HL-60/S4 treated with retinoic acid at 250 ng/mL for 4 days and 3 days (cell line): ENCODE measurements at regions not wholly inside any gene's neighbourhood (a gene's known extent, or its start where the extent isn't known, plus 50 kb on each side); places are given as distances from the start of the nearest gene placed in this dataset.
"Not testable (repeated sequence)": the region's sequence is repeated elsewhere in the genome, so short reads cannot be mapped to it uniquely, and the experiment has no call there.

Experiments used
- in situ Hi-C: fragments of 300-500 bp; cut with MboI; formaldehyde crosslinking; loops from 2 replicates; pipeline ENCODE4 v1.7.0; 2022; ENCODE audit warnings: low sequenced_read_pairs

GRCh38 chr14:97804056-97804455, 1006.9 kb downstream of the VRK1 start:
- in situ Hi-C loops = no loop called here

GRCh38 chr14:97806891-97807290, 1009.7 kb downstream of the VRK1 start:
- in situ Hi-C loops = no loop called here

GRCh38 chr14:97808541-97808940, 1011.4 kb downstream of the VRK1 start:
- in situ Hi-C loops = not testable (repeated sequence)

- in situ Hi-C loops = no loop called here
These were observed 1016.4 kb downstream of the VRK1 start for GRCh38 chr14:97813556-97813955.

- in situ Hi-C loops = no loop called here
These were observed 1023.6 kb downstream of the VRK1 start for GRCh38 chr14:97820781-97821180.

- in situ Hi-C loops = no loop called here
These were observed 1027.0 kb downstream of the VRK1 start for GRCh38 chr14:97824218-97824617.

- in situ Hi-C loops = no loop called here
These were observed 1030.6 kb downstream of the VRK1 start for GRCh38 chr14:97827746-97828145.

- in situ Hi-C loops = no loop called here
These were observed 1035.6 kb downstream of the VRK1 start for GRCh38 chr14:97832776-97833175.

GRCh38 chr14:97838986-97839385, 1041.8 kb downstream of the VRK1 start:
- in situ Hi-C loops = no loop called here

- in situ Hi-C loops = no loop called here
These were observed 1043.0 kb downstream of the VRK1 start for GRCh38 chr14:97840159-97840558.

GRCh38 chr14:97841762-97842161, 1044.6 kb downstream of the VRK1 start:
- in situ Hi-C loops = no loop called here

- in situ Hi-C loops = no loop called here
These were observed 1045.9 kb downstream of the VRK1 start for GRCh38 chr14:97843066-97843465.

GRCh38 chr14:97844042-97844441, 1046.9 kb downstream of the VRK1 start:
- in situ Hi-C loops = no loop called here

GRCh38 chr14:97846156-97846555, 1049.0 kb downstream of the VRK1 start:
- in situ Hi-C loops = no loop called here

- in situ Hi-C loops = no loop called here
These were observed 1051.3 kb downstream of the VRK1 start for GRCh38 chr14:97848317-97848980.

- in situ Hi-C loops = no loop called here
These were observed 1053.3 kb downstream of the VRK1 start for GRCh38 chr14:97850466-97850865.

GRCh38 chr14:97850886-97851285, 1053.7 kb downstream of the VRK1 start:
- in situ Hi-C loops = no loop called here

- in situ Hi-C loops = no loop called here
These were observed 1054.3 kb downstream of the VRK1 start for GRCh38 chr14:97851428-97851995.

- in situ Hi-C loops = no loop called here
These were observed 1057.7 kb downstream of the VRK1 start for GRCh38 chr14:97854918-97855317.

GRCh38 chr14:97866195-97866594, 1069.0 kb downstream of the VRK1 start:
- in situ Hi-C loops = no loop called here

GRCh38 chr14:97866664-97867063, 1069.5 kb downstream of the VRK1 start:
- in situ Hi-C loops = no loop called here

GRCh38 chr14:97873291-97873690, 1076.1 kb downstream of the VRK1 start:
- in situ Hi-C loops = no loop called here

GRCh38 chr14:97874394-97874793, 1077.2 kb downstream of the VRK1 start:
- in situ Hi-C loops = no loop called here
